Stimulated activated CD8-positive, alpha-beta memory T cell treated with anti-CD3 and anti-CD28 coated beads, Interleukin-15, amount 100 ng/mL, for 48 hours (primary cell): ENCODE measurements at regions not wholly inside any gene's neighbourhood (a gene's known extent, or its start where the extent isn't known, plus 50 kb on each side); places are given as distances from the start of the nearest gene placed in this dataset.
"Not testable (repeated sequence)": the region's sequence is repeated elsewhere in the genome, so short reads cannot be mapped to it uniquely, and the experiment has no call there.

Experiments used
- DNase-seq, 2 donors: peaks; one replicate each; pipeline ENCODE4 v3.0.0-alpha.2; 2020; ENCODE audit warnings: low read depth in 2 of 2

GRCh38 chr17:64800987-64801386 is 118.3 kb downstream of the LRRC37A3 start:
- not testable (repeated sequence) for DNase-seq

GRCh38 chr17:64800361-64800895 is 118.8 kb downstream of the LRRC37A3 start:
- not testable (repeated sequence) for DNase-seq

GRCh38 chr17:64799543-64800188 is 119.6 kb downstream of the LRRC37A3 start:
- not testable (repeated sequence) for DNase-seq

GRCh38 chr17:64798961-64799360 is 120.3 kb downstream of the LRRC37A3 start:
- DNase-seq, result not testable (repeated sequence)

- not testable (repeated sequence) for DNase-seq
Observed at GRCh38 chr17:64798489-64798790, 120.8 kb downstream of the LRRC37A3 start.

GRCh38 chr17:64797746-64798488 is 121.4 kb downstream of the LRRC37A3 start:
- not testable (repeated sequence) for DNase-seq

- not testable (repeated sequence) for DNase-seq
Observed at GRCh38 chr17:64795342-64795741, 123.9 kb downstream of the LRRC37A3 start.

GRCh38 chr17:64794548-64795274 is 124.6 kb downstream of the LRRC37A3 start:
- not testable (repeated sequence) for DNase-seq

GRCh38 chr17:64794113-64794512 is 125.2 kb downstream of the LRRC37A3 start:
- DNase-seq, result not testable (repeated sequence)

- DNase-seq, result not testable (repeated sequence)
Observed at GRCh38 chr17:64792793-64793575, 126.3 kb downstream of the LRRC37A3 start.

- not testable (repeated sequence) for DNase-seq
Observed at GRCh38 chr17:64792276-64792675, 127.0 kb downstream of the LRRC37A3 start.

GRCh38 chr17:64791691-64792090 is 127.6 kb downstream of the LRRC37A3 start:
- not testable (repeated sequence) for DNase-seq

GRCh38 chr17:64791226-64791625 is 128.1 kb downstream of the LRRC37A3 start:
- not testable (repeated sequence) for DNase-seq

GRCh38 chr17:64790690-64791089 is 128.6 kb upstream of the SMURF2 start:
- DNase-seq, result not testable (repeated sequence)

GRCh38 chr17:64790193-64790592 is 128.1 kb upstream of the SMURF2 start:
- not testable (repeated sequence) for DNase-seq

- DNase-seq, result not testable (repeated sequence)
Observed at GRCh38 chr17:64789061-64789445, 126.9 kb upstream of the SMURF2 start.

- DNase-seq, result no peak
Observed at GRCh38 chr17:64788286-64789060, 126.4 kb upstream of the SMURF2 start.

- DNase-seq, result no peak
Observed at GRCh38 chr17:64787921-64788271, 125.8 kb upstream of the SMURF2 start.

- DNase-seq, result no peak
Observed at GRCh38 chr17:64787255-64787920, 125.3 kb upstream of the SMURF2 start.

- no peak for DNase-seq
Observed at GRCh38 chr17:64786337-64786736, 124.2 kb upstream of the SMURF2 start.
